DND-41 (cell line): ENCODE measurements at regions not wholly inside any gene's neighbourhood (a gene's known extent, or its start where the extent isn't known, plus 50 kb on each side); places are given as distances from the start of the nearest gene placed in this dataset.

Experiments used
- CTCF ChIP-seq: IDR thresholded peaks from 2 replicates; pipeline ENCODE4 v1.5.1; 2012; ENCODE audit warnings: borderline replicate concordance, low read length, moderate library complexity, mild to moderate bottlenecking; ENCODE audit not compliant: poor library complexity, severe bottlenecking; ENCODE audit errors: extremely low read depth
- EZH2 ChIP-seq: IDR thresholded peaks from 3 replicates; pipeline ENCODE4 v1.6.1; 2012; ENCODE audit warnings: borderline replicate concordance, low read depth, mild to moderate bottlenecking, moderate library complexity, low read length, inconsistent platforms; ENCODE audit not compliant: severe bottlenecking

GRCh38 chr7:106339513-106340246 lies 54.9 kb upstream of the NAMPT start:
- TF ChIP-seq CTCF (no peak), EZH2 (no peak)
